ENCODE measurements at regions not wholly inside any gene's neighbourhood (a gene's known extent, or its start where the extent isn't known, plus 50 kb on each side); places are given as distances from the start of the nearest gene placed in this dataset.
A peak's percentile ranks its signal among the peaks of the same experiment; 100 is the strongest.
"Not testable (repeated sequence)": the region's sequence is repeated elsewhere in the genome, so short reads cannot be mapped to it uniquely, and the experiment has no call there.

DNA sequence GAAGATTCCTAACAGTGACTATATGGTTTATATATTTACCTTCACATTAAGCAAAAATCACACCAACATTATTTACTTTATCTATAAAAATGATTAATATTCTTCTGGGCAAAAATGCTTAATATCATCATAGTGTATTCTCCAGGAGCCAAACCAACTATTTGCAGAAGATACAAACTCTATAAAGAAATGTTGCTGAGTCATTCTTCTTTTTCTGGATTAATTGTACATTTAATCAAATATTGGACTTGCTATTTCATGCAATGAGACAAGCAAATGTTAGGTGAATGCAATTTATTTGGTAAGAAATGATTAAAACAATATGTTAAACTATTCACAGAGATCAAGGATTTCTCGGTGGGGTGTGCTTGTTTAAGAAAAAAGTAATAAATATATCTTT, 1075.8 kb downstream of the PCDH9 start:
- DNase-seq = no peak

DNA sequence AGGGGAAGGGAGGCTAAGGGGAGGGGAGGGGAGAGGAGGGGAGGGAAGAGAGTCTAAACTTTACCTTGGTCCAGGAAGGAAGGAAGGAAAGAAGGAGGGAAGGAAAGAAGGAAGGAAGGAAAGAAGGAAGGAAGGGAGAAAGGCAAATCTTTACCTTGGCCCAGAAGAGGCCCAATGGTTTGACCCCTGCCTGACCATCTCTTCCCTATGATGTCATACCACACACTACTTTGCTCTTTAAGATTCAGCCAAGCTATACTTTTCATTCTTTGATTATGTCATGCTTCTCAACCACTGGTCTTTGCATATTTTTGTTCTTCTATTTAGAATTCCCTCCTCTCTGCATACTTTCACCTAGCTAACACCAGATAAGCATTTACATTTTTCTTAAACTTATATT, 1077.5 kb downstream of the PCDH9 start:
- DNase-seq = no peak

DNA sequence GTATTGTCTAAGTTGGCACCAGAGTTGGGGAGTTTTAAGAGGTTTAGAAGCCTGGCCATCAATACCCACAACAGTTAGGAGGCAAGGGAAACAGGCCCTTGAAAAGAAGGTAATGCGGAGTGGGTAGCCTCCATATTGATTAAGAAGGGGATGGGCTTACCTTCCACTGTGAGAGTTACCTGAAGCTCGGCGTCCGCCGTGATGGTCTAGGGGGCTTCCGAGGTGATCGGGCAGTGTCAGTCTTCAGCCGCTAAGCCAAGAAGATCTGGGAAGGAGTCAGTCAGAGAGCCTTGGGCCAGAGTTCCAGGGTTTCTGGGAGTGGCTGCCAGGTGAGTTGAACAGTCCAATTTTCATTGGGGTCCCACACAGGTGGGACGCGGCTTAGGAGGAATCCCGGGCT, 1085.8 kb downstream of the PCDH9 start:
- not testable (repeated sequence) for DNase-seq

DNA sequence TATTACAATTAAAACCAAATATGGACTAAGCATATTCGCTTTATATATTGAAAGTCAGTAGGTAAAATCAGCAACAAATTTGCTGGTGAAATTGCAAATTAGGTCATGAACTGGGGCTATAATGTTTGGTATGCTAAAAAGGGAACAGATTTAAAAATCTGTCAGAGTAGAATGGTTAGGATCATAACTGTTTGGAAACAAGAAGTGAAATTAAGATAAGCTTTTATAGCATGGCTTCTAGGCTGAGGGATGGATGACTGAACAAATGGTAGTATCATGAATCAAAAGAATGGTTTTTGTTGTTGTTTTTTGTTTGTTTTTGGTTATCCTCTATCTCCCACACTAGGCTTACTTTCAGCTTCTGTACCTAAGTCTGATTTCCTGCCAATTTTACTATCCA, 1090.4 kb downstream of the PCDH9 start:
- no peak for DNase-seq

DNA sequence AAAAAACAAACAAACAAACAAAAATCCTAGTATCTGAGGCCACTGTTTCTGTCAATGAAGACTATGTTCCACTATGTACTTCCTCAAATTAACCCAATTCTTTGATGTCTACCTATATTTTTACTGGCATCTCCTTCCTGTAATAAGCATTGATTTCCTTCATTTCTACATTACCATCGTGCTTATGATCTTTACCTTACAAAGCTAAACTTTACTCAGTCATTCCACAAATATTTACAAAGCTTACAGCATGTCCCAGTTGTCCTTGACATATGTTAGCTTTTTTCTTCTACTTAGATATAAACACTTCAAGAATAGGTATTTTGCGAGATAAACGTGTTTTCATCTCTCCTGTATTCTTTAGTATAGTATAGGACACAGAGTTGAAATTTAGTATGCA, 1090.9 kb downstream of the PCDH9 start:
- no peak for DNase-seq

DNA sequence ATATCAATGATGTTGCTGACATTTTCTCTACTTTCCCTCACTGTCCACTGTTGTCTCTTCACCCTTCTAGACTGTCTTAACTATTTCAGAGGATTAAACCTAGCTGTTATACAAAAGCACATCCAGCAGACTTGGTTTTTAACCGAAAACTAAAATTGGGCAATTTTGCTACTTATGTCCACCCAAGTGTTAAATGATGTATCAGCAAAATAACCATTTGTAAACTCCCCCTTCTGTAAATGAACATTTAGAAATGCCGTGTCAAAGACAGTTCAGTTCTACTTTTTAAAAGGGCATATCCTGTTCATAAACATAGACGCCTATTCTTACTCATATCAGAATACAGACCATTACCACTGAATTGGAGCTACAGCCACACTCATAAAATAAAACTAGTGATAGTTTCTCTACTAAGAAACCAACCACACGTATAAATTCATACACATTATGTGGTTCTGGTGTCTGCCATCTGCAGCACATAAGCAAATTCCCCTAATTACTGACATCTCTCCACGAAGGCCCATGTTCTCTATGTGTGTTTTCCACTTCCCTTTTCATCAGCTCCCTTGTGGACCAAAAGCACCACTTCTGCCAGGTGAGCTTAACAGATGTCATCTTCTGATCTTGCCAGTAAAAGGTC, 1091.8 kb downstream of the PCDH9 start:
- no peak for DNase-seq

DNA sequence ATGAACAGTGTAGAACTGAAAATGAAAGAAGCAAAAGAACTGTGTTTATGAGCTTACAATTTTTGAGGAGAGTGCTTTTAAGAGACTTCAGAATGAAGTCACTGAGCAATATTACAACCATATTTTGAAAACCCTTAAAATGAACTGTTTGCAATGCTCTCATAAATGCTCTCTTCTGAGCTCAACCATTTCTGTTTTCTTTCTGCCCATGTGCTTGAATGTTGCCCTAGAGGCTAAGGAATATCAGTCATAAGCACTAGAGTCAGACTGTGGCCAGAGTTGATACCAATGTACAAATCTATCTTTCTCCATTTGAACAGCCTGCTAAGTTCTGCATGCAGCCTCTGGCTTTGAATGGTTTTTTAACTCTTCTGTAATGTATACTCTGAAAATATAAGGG, 1092.8 kb downstream of the PCDH9 start:
- no peak for DNase-seq

DNA sequence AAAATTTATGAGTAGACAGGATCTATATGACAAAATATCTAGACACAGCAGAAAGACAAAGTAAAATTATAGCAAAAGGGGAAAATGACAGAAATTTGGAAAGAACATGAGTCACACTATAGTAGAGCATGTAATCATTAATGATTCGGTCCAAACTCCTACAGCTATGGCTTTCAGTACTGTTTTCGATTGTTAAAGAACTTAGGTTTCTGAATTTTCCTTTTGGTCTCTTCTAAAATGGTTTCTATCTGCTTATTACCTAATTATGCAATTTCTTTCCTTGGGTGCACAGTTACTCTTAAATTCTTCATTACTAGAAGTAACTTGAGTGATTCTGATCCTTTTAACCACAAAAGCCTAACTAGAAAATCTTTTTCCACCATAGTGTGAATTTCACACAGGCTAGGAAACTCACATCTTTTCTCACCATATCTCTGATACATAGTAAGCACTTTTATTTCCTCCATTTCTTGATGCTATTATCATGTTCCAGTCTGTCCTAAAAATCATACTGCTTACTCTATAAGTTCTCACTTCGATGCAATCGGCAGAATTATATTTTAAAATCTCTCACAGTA, 1101.4 kb downstream of the PCDH9 start:
- DNase-seq = no peak

DNA sequence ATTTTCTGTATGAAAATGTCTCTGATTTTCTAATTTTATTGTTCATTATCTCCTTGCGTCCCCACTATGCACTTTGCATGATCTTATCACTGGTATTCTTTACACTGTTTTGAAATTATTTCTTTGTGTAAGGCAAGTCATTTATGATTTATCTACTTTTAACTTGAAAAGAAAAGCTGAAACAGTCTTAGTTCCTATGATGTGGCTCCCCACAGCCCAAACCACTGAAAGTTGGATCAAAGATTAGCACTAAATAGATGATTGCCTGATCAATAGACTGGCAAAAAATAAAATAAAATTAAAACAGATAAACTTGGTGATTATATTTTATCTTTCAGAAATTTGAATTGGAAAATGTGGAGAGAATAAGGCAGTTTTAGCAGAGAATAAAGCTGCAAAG, 1101.9 kb downstream of the PCDH9 start:
- no peak for DNase-seq

DNA sequence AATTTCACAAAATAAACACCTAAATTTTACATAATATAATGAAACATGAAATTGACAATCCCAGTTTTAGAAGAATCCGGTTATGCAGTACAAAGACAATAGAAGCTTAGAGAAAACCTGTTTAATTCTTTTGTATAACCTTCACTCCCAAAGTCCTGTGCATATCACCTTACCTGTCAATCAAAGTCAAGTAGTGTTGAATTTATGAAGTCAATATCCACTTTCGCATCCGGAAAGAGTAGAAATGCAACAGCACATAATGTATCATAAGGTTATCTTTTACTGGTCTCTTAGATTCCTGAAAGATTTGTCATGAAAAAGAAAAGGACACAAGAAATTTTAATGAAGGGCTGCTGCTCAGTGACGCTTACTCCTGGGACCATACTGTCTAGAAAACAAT, 1112.6 kb downstream of the PCDH9 start:
- no peak for DNase-seq

DNA sequence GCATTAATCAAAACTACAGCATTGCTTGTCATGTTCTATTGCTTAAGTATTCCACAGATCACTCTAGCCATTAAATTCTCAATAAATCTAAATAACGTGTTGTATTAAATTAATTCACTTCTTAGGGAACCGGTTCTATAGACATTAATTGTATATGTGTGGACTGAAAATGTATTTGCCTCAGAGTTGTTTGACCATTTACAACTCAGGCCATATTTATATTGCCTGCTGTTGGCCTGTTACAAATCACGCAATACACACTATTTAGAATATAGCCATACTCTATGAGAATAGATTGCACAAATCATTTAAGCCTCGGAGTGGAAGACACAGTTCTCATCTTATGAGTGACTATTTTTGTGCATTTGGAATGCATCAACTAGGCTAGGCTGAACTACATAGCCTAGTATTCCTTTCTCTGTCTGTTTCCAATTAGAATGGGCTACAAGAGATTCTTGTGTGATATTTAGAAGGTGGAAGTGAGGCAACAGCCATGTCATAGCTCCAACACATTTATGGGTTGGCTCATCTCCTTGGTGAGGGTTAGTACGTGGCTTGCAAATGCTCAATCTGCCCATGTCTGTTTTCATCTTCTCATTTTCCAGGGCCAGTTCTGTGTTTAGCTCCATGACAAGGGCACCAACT, 1116.1 kb downstream of the PCDH9 start:
- DNase-seq = no peak

DNA sequence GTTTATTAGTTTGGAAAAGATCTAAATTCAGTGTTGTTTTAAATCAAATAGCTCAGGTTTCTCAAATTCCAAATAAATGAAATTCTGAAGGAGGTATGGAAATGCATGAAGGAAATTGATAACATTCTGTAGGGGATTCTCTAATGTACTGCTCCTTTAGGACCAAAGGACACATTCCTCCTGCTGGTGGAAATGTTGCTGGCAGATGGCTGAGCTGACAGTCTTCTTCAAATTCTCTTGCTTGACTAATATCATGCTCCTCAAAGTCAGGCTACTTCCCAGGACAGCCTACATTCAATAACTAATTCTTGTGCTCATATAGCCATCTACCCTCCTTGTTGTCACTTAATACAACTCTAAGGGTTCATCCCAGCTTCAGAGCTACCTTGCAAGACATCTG, 1118.5 kb downstream of the PCDH9 start:
- no peak for DNase-seq

DNA sequence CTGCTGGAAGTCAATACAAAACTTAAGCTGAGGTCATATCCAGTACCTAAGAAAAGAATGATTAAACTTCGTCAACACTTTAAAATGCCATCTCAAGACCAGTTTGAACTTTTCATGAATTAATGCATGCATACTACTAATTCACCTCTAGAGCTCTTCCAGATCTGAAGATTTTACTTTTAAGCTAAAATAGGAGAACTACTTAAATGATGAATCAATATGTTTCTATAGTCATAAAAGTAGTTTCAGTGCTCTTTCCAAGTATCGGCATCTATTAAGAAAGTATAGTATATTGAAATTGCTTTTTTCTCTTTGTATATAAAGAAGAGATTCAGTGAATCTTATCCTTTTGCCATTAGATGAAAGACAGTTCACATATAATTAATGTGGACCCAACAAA, 1123.9 kb downstream of the PCDH9 start:
- no peak for DNase-seq

DNA sequence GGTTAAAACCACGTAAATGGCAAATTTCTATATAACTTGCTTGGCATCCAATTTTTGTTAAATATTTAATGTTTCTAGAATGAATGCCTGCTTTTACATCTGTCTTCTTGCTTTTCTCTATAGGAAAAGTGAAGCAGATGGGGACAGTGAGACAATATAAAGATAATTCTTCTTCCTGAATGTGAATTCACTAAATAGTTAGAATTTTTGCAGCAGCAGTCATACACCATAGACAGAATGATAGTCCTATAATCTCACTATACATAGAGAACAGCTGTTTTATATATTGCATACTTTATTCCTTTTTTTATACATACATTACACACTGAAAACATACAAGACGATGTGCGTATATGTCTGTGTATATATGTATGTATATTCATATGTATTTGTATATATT, 1127.3 kb downstream of the PCDH9 start:
- DNase-seq = no peak

DNA sequence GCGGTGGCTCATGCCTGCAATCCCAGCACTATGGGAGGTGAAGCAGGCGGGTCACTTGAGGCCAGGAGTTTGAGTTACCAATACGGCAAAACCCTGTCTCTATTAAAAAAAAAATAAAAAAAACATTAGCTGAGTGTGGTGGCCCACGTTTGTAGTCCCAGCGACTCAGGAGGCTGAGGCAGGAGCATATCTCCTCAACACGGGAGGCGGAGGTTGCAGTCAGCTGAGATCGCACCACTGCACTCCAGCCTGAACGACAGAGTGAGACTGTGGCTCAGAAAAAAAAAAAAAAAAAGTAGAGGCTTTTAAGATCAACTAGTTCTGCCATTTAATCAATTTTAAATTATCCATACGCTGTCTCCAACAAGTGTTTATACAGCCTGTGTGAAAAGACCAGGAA, 1130.3 kb downstream of the PCDH9 start:
- DNase-seq = no peak

DNA sequence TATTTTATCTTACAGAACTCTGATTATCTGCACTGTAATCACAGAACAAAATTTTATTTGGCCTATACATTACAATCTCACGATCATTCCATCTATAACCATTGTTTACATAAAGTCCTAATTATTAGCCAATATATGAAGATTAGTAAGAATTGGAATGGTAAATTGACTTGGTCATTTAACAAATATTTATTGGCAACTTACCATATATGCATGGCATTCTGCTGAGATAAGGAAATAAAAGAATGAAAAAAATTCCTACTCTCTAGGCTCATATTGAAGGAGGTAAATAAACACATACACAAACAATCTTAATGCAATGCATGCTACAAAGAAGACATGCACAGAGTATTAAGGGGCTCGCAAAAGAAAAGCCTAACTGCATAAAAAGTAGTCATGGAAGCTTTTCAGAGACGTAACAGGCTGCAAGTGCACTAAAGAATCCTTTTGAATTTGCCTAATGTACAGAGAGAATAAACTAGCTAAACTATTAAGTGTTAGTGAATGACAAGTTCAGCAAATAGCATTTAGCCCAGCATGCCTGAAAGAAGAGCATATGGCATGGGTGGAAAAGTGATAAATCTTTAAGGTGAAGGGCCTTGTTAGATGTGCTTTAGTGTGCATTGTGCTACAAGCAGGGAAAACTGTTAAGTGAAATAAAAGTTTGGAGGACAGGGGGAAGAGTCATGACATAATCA, 1131.1 kb downstream of the PCDH9 start:
- DNase-seq = no peak

DNA sequence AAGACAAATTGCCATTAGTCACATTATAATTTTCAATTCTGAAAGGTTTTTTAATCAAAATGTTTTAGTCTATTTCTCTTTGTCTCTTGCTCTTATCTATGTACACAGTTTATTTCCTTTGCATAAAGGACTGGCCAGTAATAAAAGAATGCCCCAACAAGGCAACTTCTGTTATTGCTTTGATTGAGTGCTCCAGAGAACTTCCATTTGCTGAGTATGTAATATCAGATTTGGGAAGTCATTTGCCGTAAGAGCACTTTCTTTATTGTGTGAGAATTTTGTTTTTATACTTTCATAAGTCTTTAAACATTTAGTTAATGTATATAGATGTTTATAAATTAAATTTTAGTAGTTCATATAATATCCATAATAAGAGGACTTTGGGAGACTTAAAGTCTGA, 1140.4 kb downstream of the PCDH9 start:
- DNase-seq = no peak

DNA sequence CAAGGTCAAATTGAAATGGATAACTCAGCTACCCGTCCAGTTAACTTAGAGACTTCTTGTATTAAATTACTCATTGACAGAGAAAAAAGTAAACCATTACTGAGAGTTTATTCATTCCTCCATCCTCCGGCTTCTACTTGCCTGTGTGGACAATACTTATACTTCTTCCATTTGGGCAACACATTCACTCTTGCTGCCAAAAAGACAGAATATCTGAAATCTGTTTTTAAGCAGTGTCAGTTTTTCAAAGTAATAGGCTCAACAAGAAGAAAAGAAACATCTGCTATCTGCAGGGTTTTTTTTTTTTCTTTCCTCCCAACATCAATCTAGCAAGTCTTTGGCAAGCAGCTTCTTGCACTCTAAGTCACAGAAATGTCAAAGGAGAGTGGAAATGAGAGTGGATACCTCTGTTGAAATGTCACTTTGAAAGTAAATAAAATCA, 1142.8 kb downstream of the PCDH9 start:
- DNase-seq = peak; percentile 4

DNA sequence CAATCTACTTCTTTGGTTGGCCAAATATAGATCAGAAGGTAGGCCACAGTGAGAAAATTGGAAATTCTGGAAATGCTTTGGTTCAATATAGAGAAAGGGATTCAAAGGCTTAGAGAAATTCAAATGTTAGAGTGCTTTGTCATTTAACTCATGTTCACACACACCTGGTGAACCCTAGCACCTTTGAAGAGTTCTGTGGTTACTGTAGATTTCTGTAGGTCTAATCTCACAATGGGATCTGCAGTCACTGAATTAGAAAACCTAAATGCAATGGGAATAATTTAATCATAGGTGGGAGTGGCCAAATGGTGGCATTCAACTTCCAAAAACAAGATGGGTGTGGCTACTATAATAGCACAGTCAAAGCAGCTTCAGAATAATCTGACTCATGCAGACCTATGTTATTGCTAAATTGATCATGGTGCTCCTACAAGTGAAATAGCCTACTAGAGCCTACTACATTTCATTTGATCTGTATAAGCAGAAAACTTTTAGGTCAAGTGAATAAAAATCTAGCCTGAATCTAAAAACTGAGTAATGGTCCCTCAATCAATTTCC, 1152.9 kb downstream of the PCDH9 start:
- DNase-seq = no peak

DNA sequence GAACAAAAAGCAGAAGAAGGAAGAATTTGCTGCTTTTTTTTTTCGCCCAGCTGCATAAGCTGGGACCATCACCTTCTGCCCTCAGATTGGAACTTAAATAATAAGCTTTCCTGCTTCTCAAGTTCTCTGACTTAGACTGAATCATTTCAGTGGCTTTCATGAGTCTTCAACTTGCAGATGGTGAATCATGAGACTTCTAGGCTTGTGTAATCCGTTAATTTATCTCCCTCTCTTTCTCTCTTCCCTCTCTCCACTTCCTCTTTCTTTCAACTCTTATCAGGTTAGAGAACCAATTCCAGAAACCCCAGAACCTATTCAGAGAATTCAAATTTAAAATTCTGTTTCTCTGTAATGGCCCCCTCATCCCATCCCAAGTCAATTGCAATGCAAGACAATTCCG, 1153.7 kb downstream of the PCDH9 start:
- no peak for DNase-seq

DNA sequence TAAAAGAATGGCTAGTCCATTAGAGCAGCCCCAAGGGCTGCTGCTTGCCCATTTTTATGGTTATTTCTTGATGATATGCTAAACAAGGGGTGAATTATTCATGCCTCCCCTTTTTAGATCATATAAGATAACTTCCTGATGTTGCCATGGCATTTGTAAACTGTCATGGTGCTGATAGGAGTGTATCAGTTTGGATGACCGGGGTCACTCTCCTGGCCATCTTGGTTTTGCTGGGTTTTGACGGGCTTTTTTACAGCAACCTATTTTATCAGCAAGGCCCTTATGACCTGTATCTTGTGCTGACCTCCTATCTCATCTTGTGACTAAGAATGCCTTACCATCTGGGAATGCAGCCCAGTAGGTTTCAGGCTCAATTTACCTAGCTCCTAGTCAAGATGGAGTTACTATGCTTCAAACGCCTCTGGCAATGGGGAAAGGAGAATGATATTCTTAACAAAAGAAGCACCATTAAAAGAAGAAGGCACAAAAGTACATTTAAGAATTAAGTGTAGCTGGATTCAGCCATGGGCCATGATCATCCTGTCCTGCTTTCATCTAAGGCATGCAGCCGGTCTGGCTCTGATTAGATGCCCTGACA, 1156.0 kb downstream of the PCDH9 start:
- DNase-seq = no peak

DNA sequence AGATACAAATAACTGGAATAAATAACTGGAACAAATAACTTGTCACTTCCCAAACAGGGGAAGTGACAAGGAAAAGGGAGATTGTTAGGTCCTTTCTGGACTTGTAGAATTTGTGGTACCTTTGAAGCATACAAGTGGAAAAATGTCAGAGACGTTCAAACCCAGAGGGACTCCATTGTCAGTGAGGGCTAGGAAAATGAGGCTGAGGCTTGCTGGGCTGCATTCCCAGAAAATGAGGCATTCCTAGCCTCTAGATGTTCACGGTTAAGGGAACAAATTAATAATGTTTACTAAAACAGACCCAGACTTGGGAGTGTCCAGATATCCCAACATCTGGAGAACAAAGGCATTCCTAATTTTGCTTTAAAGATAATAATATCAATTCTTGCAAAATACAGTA, 1158.0 kb downstream of the PCDH9 start:
- DNase-seq = peak; percentile 6
